ENCODE measurements at regions not wholly inside any gene's neighbourhood (a gene's known extent, or its start where the extent isn't known, plus 50 kb on each side); places are given as distances from the start of the nearest gene placed in this dataset.
"Not testable (repeated sequence)": the region's sequence is repeated elsewhere in the genome, so short reads cannot be mapped to it uniquely, and the experiment has no call there.

DNA sequence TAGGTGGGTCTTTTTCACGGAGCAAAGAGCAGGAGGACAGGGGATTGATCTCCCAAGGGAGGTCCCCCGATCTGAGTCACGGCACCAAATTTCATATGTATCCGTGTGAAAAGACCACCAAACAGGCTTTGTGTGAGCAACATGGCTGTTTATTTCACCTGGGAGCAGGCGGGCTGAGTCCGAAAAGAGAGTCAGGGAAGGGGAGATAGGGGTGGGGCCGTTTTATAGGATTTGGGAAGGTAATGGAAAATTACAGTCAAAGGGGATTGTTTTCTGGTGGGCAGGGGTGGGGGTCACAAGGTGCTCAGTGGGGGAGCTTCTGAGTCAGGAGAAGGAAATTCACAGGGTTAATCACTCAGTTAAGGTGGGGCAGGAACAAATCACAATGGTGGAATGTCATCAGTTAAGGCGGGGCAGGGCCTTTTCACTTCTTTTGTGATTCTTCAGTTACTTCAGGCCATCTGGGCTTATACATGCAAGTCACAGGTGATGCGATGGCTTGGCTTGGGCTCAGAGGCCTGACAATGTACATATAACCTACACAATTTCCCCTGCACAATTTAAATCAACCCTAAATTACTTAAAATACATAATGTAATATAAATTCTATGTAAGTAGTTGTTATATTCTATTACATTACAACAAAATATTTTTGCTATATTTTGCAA is 921.3 kb upstream of the ALCAM start:
- not testable (repeated sequence) for DNase-seq

DNA sequence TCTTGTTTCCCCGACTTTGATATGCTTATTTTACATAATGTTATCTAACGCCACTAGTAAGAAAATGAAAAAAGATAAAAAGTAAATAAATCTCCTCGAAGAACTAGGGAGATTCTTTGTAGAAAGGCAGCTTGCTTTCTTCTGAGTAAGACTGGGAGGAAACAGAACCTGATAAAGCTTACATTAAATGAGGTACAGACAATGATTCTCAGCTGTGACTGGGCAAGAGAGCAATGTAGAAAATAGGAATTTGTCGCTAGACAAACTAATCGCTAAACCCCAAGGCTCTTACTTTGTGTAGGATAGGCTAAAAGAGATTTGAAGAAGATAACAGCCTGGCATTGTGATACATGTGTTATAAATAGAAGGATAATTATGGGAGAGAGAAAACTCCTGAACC is 919.0 kb upstream of the ALCAM start:
- no peak for DNase-seq

GRCh38 chr3:104452697-104453096 is 914.0 kb upstream of the ALCAM start:
- DNase-seq, result no peak

- no peak for DNase-seq
These were observed 908.1 kb upstream of the ALCAM start for GRCh38 chr3:104458657-104459056.

DNA sequence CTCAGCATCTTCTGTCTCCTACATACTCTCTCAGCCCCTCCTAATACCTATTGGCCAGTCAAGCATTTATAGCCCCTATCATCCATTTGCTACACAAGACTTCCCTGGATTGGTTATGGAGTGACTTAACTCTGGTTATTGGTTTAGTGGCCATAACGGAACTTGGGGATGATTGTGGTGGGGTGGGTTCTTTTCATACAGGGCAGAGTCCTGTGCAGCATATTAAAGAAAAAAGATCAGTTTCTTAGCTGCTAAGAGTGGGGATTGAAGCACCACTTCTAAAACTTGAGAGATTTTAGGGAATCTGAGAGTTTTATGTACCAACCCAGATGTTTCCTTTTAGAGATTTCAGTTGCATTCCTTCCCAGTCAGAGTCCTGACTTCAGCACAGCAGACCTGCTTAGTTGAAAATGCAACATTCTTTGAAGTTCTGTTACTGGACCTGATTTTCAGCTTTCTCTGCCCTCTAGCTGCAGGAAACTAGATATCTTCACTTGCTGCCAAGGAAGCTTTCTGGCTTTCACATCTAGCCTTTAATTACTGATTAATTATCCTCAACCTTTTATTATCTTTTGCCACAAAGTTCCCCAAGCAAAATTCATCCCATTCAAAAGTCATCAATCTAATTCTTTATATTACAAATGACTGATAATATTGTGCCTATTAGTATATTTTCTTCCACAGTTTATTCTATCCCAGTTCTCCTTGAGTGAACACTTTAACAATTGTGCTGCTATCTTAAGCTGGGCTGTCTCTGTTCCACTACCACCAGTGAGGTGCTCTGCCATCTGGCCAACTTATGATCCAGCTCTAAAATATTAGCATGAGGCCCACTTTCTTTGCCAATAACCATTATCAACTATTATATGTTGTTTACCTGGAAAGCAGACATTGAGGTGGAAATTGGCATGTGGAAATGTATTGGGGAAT is 906.0 kb upstream of the ALCAM start:
- DNase-seq, result peak; percentile 54

DNA sequence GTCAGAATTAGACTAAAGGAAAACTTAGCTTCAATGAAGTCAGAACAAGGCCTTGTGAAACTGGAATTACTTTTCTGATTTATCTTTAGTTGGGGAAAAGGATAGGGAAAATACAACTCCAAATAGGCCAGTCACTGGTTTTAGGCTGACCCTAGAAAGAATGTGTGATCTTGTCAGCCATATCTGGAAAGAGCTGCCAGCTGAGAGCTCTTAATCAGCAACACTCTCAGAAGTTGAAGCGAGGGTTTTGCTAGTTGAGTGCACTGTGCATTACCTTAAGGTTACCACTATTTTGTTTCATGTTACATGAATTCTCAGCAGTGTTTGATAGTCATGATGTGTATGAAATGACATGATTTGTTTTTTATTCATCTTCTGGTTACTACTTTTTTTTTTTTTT is 905.3 kb upstream of the ALCAM start:
- DNase-seq, result no peak

GRCh38 chr3:104472221-104472620 is 894.5 kb upstream of the ALCAM start:
- DNase-seq, result no peak

GRCh38 chr3:104474011-104474410 is 892.7 kb upstream of the ALCAM start:
- no peak for DNase-seq

DNA sequence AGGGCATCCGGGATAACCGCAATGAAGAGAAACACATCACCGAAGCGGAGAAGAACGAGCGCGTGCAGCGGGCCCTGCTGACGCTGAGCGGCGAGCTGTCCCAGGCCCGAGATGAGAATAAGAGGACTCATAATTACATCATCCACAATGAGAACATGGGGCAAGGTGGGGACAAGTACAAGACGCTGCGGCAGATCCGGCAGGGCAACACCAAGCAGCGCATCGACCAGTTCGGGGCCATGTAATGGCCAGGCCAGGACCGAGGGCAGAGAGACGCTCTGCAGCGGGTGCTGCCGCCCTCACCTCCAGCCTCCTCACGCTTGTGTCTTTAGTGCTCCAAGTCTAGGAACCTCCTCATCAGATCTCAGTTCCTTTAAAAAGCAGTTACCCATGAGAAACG is 863.7 kb upstream of the ALCAM start:
- DNase-seq, result no peak

GRCh38 chr3:104510131-104510849 is 856.4 kb upstream of the ALCAM start:
- no peak for DNase-seq

DNA sequence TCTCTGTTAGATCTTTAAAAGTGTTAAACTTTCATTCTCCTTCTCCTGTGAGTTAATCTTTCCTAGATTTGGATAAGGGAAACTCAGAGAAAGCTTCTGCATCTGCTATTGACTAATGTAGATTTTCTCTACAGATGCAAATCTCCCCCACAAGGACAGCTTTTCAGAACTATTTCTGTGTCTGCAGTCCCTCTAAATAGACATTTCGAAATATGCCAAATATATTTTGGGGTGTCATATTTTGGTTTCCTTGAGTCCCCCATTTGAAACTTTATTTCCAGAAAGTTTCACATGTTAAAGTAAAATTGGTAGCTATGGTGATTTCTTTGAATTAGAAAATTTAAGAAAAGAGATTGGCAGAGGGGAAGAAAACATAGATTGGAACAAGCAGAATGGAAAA is 852.3 kb upstream of the ALCAM start:
- DNase-seq, result no peak

GRCh38 chr3:104514776-104515175 is 851.9 kb upstream of the ALCAM start:
- no peak for DNase-seq

DNA sequence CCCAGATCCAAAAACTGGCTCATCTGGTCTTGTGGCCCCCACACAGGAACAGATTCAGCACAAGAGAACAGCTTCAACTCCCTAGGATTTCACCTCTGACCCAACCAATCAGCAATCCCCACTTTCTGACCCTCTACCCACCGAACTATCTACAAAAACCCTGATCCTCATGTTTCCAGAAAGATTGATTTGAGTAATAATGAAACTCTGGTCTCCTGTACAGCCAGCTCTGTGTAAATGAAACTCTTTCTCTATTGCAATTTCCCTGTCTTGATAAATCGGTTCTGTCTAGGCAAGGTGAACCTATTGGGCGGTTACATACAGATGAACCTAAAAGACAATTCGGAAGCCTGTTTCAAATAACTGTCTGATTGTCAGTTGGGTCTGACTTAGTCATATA is 847.6 kb upstream of the ALCAM start:
- no peak for DNase-seq

- no peak for DNase-seq
These were observed 847.1 kb upstream of the ALCAM start for GRCh38 chr3:104519468-104520227.

DNA sequence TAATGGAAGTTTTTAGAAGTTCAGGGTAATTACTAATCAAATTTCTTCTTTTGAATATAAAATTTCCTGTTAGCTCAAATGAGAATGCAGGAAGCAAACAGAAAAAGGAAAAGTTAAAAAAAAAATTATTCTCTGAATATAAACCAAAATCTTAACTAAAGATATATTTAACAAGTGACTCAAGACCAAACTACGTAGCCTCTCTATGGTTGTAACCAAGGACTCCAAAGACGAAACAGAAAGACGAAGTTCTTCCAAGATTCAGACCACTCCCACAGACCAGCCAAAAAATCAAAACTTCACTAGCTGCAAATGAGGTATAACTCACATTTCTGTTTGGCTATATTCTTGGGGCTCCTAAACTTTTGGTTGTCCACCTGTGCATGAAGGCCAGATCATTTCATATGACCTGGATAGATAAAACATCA is 846.5 kb upstream of the ALCAM start:
- no peak for DNase-seq

DNA sequence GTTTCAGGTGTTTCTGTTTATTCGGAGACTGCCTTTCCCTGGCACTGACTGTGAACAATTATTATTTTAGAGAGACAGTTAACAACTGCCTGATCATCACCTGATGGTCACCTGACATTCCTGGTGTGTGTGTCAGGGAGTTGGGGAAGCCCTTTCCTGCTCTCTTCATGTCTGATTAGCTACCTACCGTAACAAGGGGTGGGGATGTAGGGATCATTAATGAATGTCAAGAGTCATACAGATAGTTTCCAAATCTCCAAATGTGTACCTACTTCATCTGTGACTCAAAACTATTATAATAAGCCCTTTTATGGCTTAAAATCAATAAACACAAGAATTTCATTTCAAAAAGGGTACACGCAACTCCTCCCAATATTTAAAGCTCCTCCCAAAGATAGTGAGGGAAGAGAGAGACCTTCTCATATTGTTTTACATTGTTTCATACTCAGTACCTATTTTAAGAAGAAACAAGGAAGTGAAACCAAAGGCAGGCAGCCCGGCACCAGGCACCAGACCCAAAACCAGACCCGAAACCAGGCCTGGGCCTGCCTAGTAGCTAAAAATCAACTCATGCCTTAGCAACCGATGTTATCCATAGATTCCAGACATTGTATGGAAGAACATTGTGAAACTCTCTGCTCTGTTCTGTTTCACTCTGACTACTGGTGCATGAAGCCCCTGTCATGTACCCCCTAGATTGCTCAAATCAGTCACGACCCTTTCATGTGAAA is 844.9 kb upstream of the ALCAM start:
- no peak for DNase-seq

DNA sequence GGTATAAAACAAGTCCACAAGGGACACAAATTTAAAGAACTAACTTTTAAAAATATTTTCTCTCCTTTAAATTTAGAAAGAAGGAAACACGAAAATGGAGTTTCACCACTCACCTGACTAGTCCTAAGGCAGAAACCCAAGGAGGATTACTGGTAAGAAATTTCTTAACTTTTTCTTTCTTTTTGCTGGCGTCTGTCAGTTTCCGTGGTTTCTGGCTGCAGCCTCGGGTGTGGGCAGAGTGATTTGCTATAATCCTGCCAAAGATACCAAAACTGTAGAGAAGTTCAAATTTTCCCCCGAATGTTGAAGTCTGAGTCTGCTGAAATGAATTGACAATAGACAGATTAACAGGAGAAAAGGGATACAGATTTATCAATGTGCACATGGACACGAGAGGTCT is 843.6 kb upstream of the ALCAM start:
- no peak for DNase-seq

DNA sequence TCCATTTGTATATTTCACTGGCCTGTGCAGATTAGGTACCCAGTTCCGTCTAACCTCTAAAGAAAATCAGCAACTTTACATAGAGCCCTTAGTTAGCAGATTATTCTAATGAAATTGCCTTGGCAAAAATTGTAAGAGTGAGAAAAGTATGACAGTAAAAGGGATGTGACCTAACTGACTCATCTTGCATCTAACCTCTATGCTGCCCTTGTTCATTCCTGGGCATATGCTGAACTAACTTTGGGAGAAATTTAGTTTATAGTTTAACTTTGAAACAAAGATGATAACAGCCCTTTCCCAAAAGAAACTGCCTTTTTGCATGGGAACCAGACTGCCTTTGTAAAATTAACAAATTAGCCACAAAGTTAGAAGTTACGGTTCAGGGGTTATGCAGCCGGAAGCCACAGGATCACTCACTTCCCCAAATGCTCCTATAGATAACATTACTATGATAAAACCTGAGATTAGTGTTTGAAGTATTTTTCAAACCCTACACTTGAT is 839.8 kb upstream of the ALCAM start:
- no peak for DNase-seq

GRCh38 chr3:104530934-104531333 is 835.8 kb upstream of the ALCAM start:
- no peak for DNase-seq

DNA sequence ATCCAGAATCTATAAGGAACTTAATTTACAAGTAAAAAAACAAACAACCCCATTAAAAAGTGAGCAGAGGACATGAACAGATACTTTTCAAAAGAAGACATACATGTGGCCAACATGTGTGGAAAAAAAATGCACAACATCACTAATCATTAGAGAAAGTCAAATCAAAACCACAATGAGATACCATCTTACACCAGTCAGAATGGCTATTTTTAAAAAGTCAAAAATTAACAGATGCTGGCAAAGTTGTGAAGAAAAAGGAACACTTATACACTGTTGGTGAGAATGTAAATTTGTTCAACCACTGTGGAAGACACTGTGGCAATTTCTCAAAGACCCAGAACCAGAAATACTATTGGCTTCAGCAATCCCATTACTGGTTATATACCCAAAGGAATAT is 830.0 kb upstream of the ALCAM start:
- DNase-seq, result no peak

- no peak for DNase-seq
These were observed 829.4 kb upstream of the ALCAM start for GRCh38 chr3:104537323-104537722.

GRCh38 chr3:104546301-104546700 is 820.4 kb upstream of the ALCAM start:
- DNase-seq, result no peak
